ENCODE measurements at regions not wholly inside any gene's neighbourhood (a gene's known extent, or its start where the extent isn't known, plus 50 kb on each side); places are given as distances from the start of the nearest gene placed in this dataset.

GRCh38 chr7:46169384-46169755 is 248.3 kb upstream of the IGFBP3 start:
- TF ChIP-seq EED (IDR thresholded peaks at IDR 0.05; ENCODE audit: low read depth) (no peak), CTCF (IDR thresholded peaks at IDR 0.05 in 2 of 3, conservative IDR thresholded peaks at IDR 0.05 in 1 of 3; ENCODE audit: control insufficient read depth in 2 of 3, extremely low read depth in 1 of 3, insufficient read depth in 1 of 3, low read depth in 3 of 3, low read length in 3 of 3) (no peak), CBFB (IDR thresholded peaks at IDR 0.05; ENCODE audit: low read depth) (no peak), RCOR1 (conservative IDR thresholded peaks at IDR 0.05; ENCODE audit: low read depth, low read length) (no peak), NRF1 (conservative IDR thresholded peaks at IDR 0.05; ENCODE audit: low read depth, low read length) (no peak), CHD4 (IDR thresholded peaks at IDR 0.05) (no peak), POLR2A (IDR thresholded peaks at IDR 0.05; ENCODE audit: low read depth, low read length) (no peak), CUX1 (IDR thresholded peaks at IDR 0.05; ENCODE audit: insufficient replicate concordance, low read depth, low read length) (no peak), POLR2AphosphoS2 (IDR thresholded peaks at IDR 0.05; ENCODE audit: low read depth, low read length) (no peak)
